Body of pancreas (tissue), 4 donors: ENCODE measurements at regions not wholly inside any gene's neighbourhood (a gene's known extent, or its start where the extent isn't known, plus 50 kb on each side); places are given as distances from the start of the nearest gene placed in this dataset.

Source experiments
- ATAC-seq: fragments of 150-250 bp; one replicate; pipeline ENCODE4 v1.9.1; 2016
- DNase-seq, 4 donors: peaks; one replicate each; pipeline ENCODE4 v3.0.0-alpha.2; 2019
- H3K27ac ChIP-seq, 4 donors: fragments of 200-600 bp; sonication (generic); 1 replicate in 3 of 4; 2 replicates in 1 of 4; pipeline versions ENCODE4 v1.5.1 to v1.6.1; 2016 to 2019; ENCODE audit warnings: mild to moderate bottlenecking in 1 of 4, mixed read lengths in 1 of 4, moderate library complexity in 1 of 4
- H3K27me3 ChIP-seq, 2 donors: fragments of 200-600 bp; sonication (generic); one replicate each; pipeline ENCODE4 v1.6.0; 2016; ENCODE audit warnings: mild to moderate bottlenecking in 1 of 2
- H3K36me3 ChIP-seq, 2 donors: fragments of 200-600 bp; sonication (generic); replicated peaks in 1 of 2; 2 replicates each; pipeline ENCODE4 v1.5.1; 2016; ENCODE audit warnings: low read depth in 2 of 2; ENCODE audit not compliant: insufficient read depth in 1 of 2
- H3K4me1 ChIP-seq: fragments of 200-600 bp; sonication (generic); one replicate; pipeline ENCODE4 v1.6.0; 2016
- H3K4me3 ChIP-seq, 2 donors: fragments of 200-600 bp; sonication (generic); 1 replicate in 1 of 2; 2 replicates in 1 of 2; pipeline ENCODE4 v1.5.1; 2016 to 2019
- H3K9me3 ChIP-seq, 3 donors: fragments of 200-600 bp; sonication (generic); 1 replicate in 2 of 3; 2 replicates in 1 of 3; pipeline ENCODE4 v1.5.1; 2016
- POLR2A ChIP-seq, 3 donors: fragments of 450-650 bp; IDR thresholded peaks; one replicate each; pipeline ENCODE4 v1.6.1; 2016; ENCODE audit warnings: antibody characterized with exemption in 3 of 3, mild to moderate bottlenecking in 2 of 3
- WGBS, 2 donors: methylation state at CpG; one replicate each; pipeline ENCODE4 v1.1.5; 2017; 5-methylcytosine and 5-hydroxymethylcytosine counted together
- intact Hi-C: fragments of 100-400 bp; cut with DNase I; formaldehyde crosslinking; loops from one replicate; pipeline ENCODE4 v1.15.1; 2023
- TF ChIP-seq, protein P1 (sequence below), 7 experiments: fragments of 450-650 bp in 4 of 7; fragments of 200-600 bp in 3 of 7; sonication (generic) in 3 of 7; IDR thresholded peaks; one replicate each; pipeline ENCODE4 v1.5.1; 2016 to 2019; ENCODE audit warnings: antibody characterized with exemption in 7 of 7

DNA sequence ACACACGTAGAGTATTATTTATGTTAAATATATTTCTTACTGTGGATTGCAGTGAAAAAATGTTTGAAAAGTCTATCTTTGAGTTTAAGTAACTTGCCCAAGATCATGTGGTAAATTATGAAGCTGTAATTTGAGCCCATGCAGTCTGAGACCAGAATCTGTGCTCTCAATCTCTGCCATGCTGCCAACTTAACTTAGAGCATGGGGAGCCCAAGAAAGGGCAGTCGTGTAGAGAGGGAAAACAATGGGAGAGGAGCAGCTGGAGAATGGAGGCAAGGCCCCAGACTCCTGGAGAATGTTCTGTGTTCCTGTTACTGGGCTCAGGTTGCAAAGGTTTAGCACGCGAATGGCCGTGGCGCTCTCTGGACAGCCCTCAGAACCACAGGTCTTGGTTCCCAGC is 311.6 kb upstream of the RASGRP1 start:
- Histone ChIP-seq H3K27me3 (no peaks in the 10 kb centered on the region), H3K27ac (no peak overlapping the region), H3K4me1 (no peaks in the 10 kb centered on the region), H3K36me3 (no peaks in the 10 kb centered on the region), H3K9me3 (no peaks in the 10 kb centered on the region), H3K4me3 (no peak overlapping the region)
- intact Hi-C loops: no loop called here
- DNase-seq (no peak), ATAC-seq (no peak)
- no peak for TF ChIP-seq POLR2A (IDR thresholded peaks at IDR 0.05)
- TF ChIP-seq, protein P1, sequence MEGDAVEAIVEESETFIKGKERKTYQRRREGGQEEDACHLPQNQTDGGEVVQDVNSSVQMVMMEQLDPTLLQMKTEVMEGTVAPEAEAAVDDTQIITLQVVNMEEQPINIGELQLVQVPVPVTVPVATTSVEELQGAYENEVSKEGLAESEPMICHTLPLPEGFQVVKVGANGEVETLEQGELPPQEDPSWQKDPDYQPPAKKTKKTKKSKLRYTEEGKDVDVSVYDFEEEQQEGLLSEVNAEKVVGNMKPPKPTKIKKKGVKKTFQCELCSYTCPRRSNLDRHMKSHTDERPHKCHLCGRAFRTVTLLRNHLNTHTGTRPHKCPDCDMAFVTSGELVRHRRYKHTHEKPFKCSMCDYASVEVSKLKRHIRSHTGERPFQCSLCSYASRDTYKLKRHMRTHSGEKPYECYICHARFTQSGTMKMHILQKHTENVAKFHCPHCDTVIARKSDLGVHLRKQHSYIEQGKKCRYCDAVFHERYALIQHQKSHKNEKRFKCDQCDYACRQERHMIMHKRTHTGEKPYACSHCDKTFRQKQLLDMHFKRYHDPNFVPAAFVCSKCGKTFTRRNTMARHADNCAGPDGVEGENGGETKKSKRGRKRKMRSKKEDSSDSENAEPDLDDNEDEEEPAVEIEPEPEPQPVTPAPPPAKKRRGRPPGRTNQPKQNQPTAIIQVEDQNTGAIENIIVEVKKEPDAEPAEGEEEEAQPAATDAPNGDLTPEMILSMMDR (IDR thresholded peaks at IDR 0.05): no peak
- 87 to 94% methylated on average over 6 of the region's 6 CpGs for WGBS, 2 donors

DNA sequence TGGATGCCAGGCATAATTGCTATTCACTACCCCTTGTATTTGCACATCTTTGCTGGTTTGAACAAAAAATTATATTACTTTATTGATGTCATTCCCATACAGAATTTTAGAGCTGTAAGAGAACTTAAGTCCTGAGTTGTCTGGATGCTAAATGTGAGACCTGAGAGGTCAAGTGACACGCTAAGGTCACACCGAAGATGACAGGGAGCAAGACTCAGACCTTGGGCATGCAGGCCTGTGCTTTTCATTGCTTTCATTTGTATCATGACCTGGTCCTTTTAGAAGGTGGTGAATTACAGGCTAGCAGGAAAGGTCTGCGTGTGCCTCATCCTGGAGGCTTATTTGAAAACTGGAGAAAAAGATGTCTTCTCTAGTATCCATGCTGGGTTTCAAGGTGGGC is 312.0 kb upstream of the RASGRP1 start:
- no peaks in the 10 kb centered on the region for H3K9me3 ChIP-seq
- TF ChIP-seq, protein P1 (IDR thresholded peaks at IDR 0.05): no peak
- no peak for TF ChIP-seq POLR2A (IDR thresholded peaks at IDR 0.05)
- H3K4me3 ChIP-seq: no peak overlapping the region
- DNase-seq: no peak
- H3K27ac ChIP-seq: no peak overlapping the region
- intact Hi-C loops: no loop called here
- 89 to 95% methylated on average over 3 of the region's 3 CpGs for WGBS, 2 donors
- no peaks in the 10 kb centered on the region for H3K27me3 ChIP-seq
- H3K36me3 ChIP-seq: no peaks in the 10 kb centered on the region
- no peaks in the 10 kb centered on the region for H3K4me1 ChIP-seq
- no peak for ATAC-seq

DNA sequence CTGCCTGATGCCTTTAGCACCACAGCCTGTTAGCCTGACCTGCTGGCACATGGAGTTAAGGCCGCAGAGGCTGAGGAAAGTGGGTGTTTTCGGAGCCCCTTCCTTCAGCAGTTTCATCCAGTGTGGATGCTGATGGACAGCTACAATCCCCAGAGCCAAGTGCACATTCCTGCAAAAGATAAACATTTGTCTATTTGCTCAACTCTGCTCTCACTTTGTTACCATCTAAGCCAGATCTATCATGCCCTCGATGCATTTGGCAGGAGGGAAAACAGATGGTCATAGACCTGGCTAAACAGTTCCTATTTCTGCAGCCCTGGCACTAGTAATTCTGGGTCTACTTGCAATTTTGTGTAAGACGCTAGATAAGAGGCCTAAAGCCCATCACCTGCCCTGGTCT is 312.9 kb upstream of the RASGRP1 start:
- H3K4me1 ChIP-seq: no peaks in the 10 kb centered on the region
- no peaks in the 10 kb centered on the region for H3K27me3 ChIP-seq
- intact Hi-C loops: no loop called here
- no peak for DNase-seq
- H3K36me3 ChIP-seq: no peaks in the 10 kb centered on the region
- TF ChIP-seq, protein P1 (IDR thresholded peaks at IDR 0.05): no peak
- TF ChIP-seq POLR2A (IDR thresholded peaks at IDR 0.05): no peak
- WGBS, 2 donors: 67 to 83% methylated on average over 4 of the region's 4 CpGs
- no peak for ATAC-seq
- no peak overlapping the region for H3K27ac ChIP-seq
- no peaks in the 10 kb centered on the region for H3K9me3 ChIP-seq
- no peak overlapping the region for H3K4me3 ChIP-seq

DNA sequence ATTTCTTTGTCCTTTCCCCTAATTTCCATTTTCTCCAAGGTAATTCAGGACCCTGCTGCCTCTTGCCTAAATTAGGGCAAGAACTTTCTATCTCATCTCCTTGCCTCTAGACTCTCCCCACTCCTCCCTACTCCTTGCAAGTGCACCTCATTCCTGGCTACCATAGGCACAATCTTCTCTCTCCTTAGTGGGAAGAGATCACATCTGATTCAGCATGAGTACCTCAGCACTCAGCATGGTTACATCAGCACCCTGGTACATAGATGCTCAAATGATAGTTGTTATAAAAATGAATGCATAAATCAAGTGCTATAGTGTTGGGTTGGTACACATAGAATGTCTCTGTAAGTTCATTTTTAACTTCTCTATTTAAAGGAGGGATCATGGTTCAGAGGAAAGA is 313.4 kb upstream of the RASGRP1 start:
- TF ChIP-seq, protein P1 (IDR thresholded peaks at IDR 0.05): no peak
- TF ChIP-seq POLR2A (IDR thresholded peaks at IDR 0.05): no peak
- Histone ChIP-seq H3K9me3 (no peaks in the 10 kb centered on the region), H3K4me3 (no peak overlapping the region), H3K27ac (no peak overlapping the region), H3K27me3 (no peaks in the 10 kb centered on the region), H3K4me1 (no peaks in the 10 kb centered on the region), H3K36me3 (no peaks in the 10 kb centered on the region)
- intact Hi-C loops: no loop called here
- no peak for ATAC-seq
- DNase-seq: no peak

DNA sequence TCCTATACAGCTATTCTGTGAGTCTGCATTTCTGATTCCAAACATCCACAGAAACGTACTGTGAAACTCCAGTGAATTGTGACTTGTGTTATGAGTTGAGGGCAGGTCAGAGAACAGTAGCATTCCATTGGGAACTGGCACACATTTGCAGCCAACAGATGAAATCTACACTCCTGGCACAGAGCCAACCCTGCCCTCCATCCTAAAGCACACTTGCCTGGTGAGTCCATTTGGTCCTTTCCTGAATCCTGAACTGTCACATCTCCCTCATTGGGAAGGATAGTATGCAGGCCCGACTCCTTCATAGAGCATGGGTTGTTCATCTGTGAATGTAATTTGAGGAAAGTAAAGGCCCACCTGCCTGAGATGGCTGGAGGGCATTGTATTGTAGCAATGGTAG is 314.3 kb upstream of the RASGRP1 start:
- Histone ChIP-seq H3K9me3 (no peaks in the 10 kb centered on the region), H3K36me3 (no peaks in the 10 kb centered on the region), H3K27me3 (no peaks in the 10 kb centered on the region), H3K27ac (no peak overlapping the region), H3K4me1 (no peaks in the 10 kb centered on the region), H3K4me3 (no peak overlapping the region)
- intact Hi-C loops: no loop called here
- 62 to 80% methylated on average over 2 of the region's 2 CpGs for WGBS, 2 donors
- no peak for ATAC-seq
- no peak for TF ChIP-seq POLR2A (IDR thresholded peaks at IDR 0.05)
- TF ChIP-seq, protein P1 (IDR thresholded peaks at IDR 0.05): no peak
- peak in 3 of 4 donors; percentile 13 to 30 (median 16) for DNase-seq
